ENCODE measurements at regions not wholly inside any gene's neighbourhood (a gene's known extent, or its start where the extent isn't known, plus 50 kb on each side); places are given as distances from the start of the nearest gene placed in this dataset.

DNA sequence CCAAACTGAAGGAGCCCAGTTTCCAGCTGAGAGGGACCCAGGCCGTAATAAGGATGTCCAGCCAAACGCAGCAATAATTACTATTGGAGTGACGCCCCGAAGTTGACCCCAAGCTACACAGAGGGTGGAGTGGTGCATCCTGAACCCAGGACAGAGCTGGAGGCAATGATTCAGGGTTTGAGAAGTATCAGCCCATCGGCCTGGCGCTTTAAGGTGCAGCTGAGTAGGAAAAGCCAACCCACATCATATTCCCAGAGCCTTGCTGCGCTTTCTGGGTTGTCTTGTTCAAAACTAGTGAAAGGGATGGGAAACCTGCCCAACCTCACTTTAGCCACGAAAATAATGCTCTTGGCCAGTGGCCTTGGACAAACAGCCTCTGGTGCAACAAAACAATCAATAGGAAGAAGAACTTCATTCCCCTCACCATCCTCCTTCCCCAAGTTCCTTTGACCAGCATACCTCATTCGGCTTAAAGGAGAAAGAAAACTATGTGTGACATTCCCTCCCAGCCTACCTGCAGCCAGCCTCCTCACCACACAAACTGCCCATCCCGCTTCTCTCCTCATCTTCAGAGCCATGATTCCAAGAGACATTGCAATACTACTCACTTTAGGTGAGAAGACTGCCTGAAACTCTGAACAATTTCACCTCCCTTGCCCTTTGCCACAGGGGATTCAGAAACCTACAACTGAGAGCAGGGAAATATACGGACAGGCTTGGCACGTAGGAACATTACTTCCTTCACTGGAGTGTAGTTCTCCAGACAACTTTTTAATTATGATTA, 217.2 kb upstream of the MKLN1 start:
- no peak for TF ChIP-seq CTCF (IDR thresholded peaks at IDR 0.05)
- no peak for TF ChIP-seq POLR2A (IDR thresholded peaks at IDR 0.05; ENCODE audit: low read depth)
- TF ChIP-seq POLR2AphosphoS5 (IDR thresholded peaks at IDR 0.05) = no peak

Data from esophagus muscularis mucosa (tissue), 3 donors.